Gastroesophageal sphincter (tissue), 4 donors: ENCODE measurements at regions not wholly inside any gene's neighbourhood (a gene's known extent, or its start where the extent isn't known, plus 50 kb on each side); places are given as distances from the start of the nearest gene placed in this dataset.

Experiments
- ATAC-seq: fragments of 150-250 bp; one replicate; pipeline ENCODE4 v1.9.1; 2016; ENCODE audit warnings: mild to moderate bottlenecking, moderate library complexity
- H3K27ac ChIP-seq, 4 donors: fragments of 200-600 bp; sonication (generic) in 3 of 4; 1 replicate in 3 of 4; 2 replicates in 1 of 4; pipeline ENCODE4 v1.5.1; 2016 to 2019
- H3K27me3 ChIP-seq: fragments of 200-600 bp; sonication (generic); one replicate; pipeline ENCODE4 v1.5.1; 2019
- H3K36me3 ChIP-seq, 2 donors: fragments of 200-600 bp; sonication (generic); one replicate each; pipeline ENCODE4 v1.5.1; 2019; ENCODE audit warnings: control low read depth in 1 of 2
- H3K4me1 ChIP-seq, 3 donors: fragments of 200-600 bp; sonication (generic); 1 replicate in 2 of 3; 2 replicates in 1 of 3; pipeline ENCODE4 v1.5.1; 2016 to 2019; ENCODE audit warnings: control low read depth in 2 of 3
- H3K4me3 ChIP-seq, 2 donors: fragments of 200-600 bp; sonication (generic); one replicate each; pipeline ENCODE4 v1.5.1; 2019; ENCODE audit warnings: mild to moderate bottlenecking in 1 of 2, moderate library complexity in 1 of 2
- H3K9me3 ChIP-seq, 3 donors: fragments of 200-600 bp; sonication (generic); one replicate each; pipeline ENCODE4 v1.5.1; 2017 to 2019; ENCODE audit warnings: control low read depth in 2 of 3
- CTCF ChIP-seq, 4 experiments: fragments of 200-600 bp in 2 of 4; fragments of 450-650 bp in 2 of 4; sonication (generic) in 1 of 4; IDR thresholded peaks; one replicate each; pipeline ENCODE4 v1.5.1; 2017 to 2019; ENCODE audit warnings: antibody characterized with exemption in 4 of 4, mild to moderate bottlenecking in 2 of 4, moderate library complexity in 2 of 4
- EP300 ChIP-seq: sonication (generic); formaldehyde crosslinking; IDR thresholded peaks from one replicate; pipeline ENCODE4 v1.6.1; 2017; ENCODE audit warnings: antibody characterized with exemption, mild to moderate bottlenecking
- POLR2A ChIP-seq, 2 donors: fragments of 450-650 bp; IDR thresholded peaks; one replicate each; pipeline ENCODE4 v1.6.1; 2017; ENCODE audit warnings: antibody characterized with exemption in 2 of 2, mild to moderate bottlenecking in 2 of 2, moderate library complexity in 1 of 2
- POLR2AphosphoS5 ChIP-seq: sonication (generic); formaldehyde crosslinking; IDR thresholded peaks from one replicate; pipeline ENCODE4 v1.6.1; 2017; ENCODE audit warnings: antibody characterized with exemption
- whole genome bisulfite sequencing, 2 donors: methylation state at CpG; one replicate each; pipeline ENCODE4 v1.1.5; 2018; ENCODE audit warnings: low coverage in 1 of 2; 5-methylcytosine and 5-hydroxymethylcytosine counted together

- no peak overlapping the region for H3K4me3 ChIP-seq
- H3K27ac ChIP-seq: no peak overlapping the region
- H3K36me3 ChIP-seq: no peaks in the 10 kb centered on the region
- H3K4me1 ChIP-seq: no peaks in the 10 kb centered on the region
- H3K9me3 ChIP-seq: peaks cover 0 to 7% (median 0%) of the 10 kb centered on the region in 3 donors
- H3K27me3 ChIP-seq: no peaks in the 10 kb centered on the region
- ATAC-seq: no peak
- no peak for TF ChIP-seq POLR2A (IDR thresholded peaks at IDR 0.05)
- TF ChIP-seq CTCF (IDR thresholded peaks at IDR 0.05): no peak
- TF ChIP-seq EP300: no peak
- no peak for TF ChIP-seq POLR2AphosphoS5
These were observed 367.8 kb upstream of the PBX1 start for GRCh38 chr1:164191191-164191590.

- Histone ChIP-seq H3K27ac (no peak overlapping the region), H3K4me1 (no peaks in the 10 kb centered on the region), H3K27me3 (no peaks in the 10 kb centered on the region), H3K9me3 (no peaks in the 10 kb centered on the region), H3K4me3 (no peak overlapping the region), H3K36me3 (no peaks in the 10 kb centered on the region)
- 70 to 89% methylated on average over 2 to 3 of the region's 3 CpGs for WGBS, 2 donors
- no peak for ATAC-seq
- TF ChIP-seq CTCF (IDR thresholded peaks at IDR 0.05) (no peak), POLR2A (IDR thresholded peaks at IDR 0.05) (no peak), EP300 (no peak), POLR2AphosphoS5 (no peak)
These were observed 348.7 kb upstream of the PBX1 start for GRCh38 chr1:164210211-164210739.

- Histone ChIP-seq H3K4me3 (no peak overlapping the region), H3K9me3 (no peaks in the 10 kb centered on the region), H3K36me3 (no peaks in the 10 kb centered on the region), H3K4me1 (no peaks in the 10 kb centered on the region), H3K27ac (no peak overlapping the region), H3K27me3 (no peaks in the 10 kb centered on the region)
- no peak for ATAC-seq
- TF ChIP-seq POLR2AphosphoS5: no peak
- TF ChIP-seq EP300: no peak
- TF ChIP-seq CTCF (IDR thresholded peaks at IDR 0.05): no peak
- TF ChIP-seq POLR2A (IDR thresholded peaks at IDR 0.05): no peak
These were observed 335.6 kb upstream of the PBX1 start for GRCh38 chr1:164223378-164223777.

GRCh38 chr1:164225011-164225410 is 334.0 kb upstream of the PBX1 start:
- Histone ChIP-seq H3K27me3 (no peaks in the 10 kb centered on the region), H3K27ac (no peak overlapping the region), H3K4me1 (no peaks in the 10 kb centered on the region), H3K36me3 (no peaks in the 10 kb centered on the region), H3K9me3 (no peaks in the 10 kb centered on the region), H3K4me3 (no peak overlapping the region)
- TF ChIP-seq POLR2AphosphoS5: no peak
- TF ChIP-seq POLR2A (IDR thresholded peaks at IDR 0.05): no peak
- TF ChIP-seq CTCF (IDR thresholded peaks at IDR 0.05): no peak
- no peak for TF ChIP-seq EP300
- no peak for ATAC-seq
- 80 to 100% methylated on average over 2 of the region's 2 CpGs for WGBS, 2 donors

- no peak for TF ChIP-seq EP300
- TF ChIP-seq CTCF (IDR thresholded peaks at IDR 0.05): no peak
These were observed 332.0 kb upstream of the PBX1 start for GRCh38 chr1:164226977-164227376.

More at GRCh38 chr1:164226977-164227376, 332.0 kb upstream of the PBX1 start:
- H3K36me3 ChIP-seq: no peaks in the 10 kb centered on the region
- no peaks in the 10 kb centered on the region for H3K9me3 ChIP-seq
- WGBS, 2 donors: 93 to 95% methylated on average over 4 of the region's 4 CpGs
- H3K4me1 ChIP-seq: no peaks in the 10 kb centered on the region
- no peak for ATAC-seq
- no peak overlapping the region for H3K4me3 ChIP-seq
- H3K27ac ChIP-seq: no peak overlapping the region
- H3K27me3 ChIP-seq: no peaks in the 10 kb centered on the region
